ENCODE measurements at regions not wholly inside any gene's neighbourhood (a gene's known extent, or its start where the extent isn't known, plus 50 kb on each side); places are given as distances from the start of the nearest gene placed in this dataset.

- TF ChIP-seq CTCF (IDR thresholded peaks at IDR 0.05): no peak
- TF ChIP-seq POLR2A (IDR thresholded peaks at IDR 0.05): no peak
These were observed 145.8 kb upstream of the ARHGAP20 start for GRCh38 chr11:110857892-110858546.

All from lower leg skin (tissue), 3 donors.